GM19193 (cell line): ENCODE measurements at regions not wholly inside any gene's neighbourhood (a gene's known extent, or its start where the extent isn't known, plus 50 kb on each side); places are given as distances from the start of the nearest gene placed in this dataset.

ENCODE experiments used
- POLR2A ChIP-seq: IDR thresholded peaks from 4 replicates; pipeline ENCODE4 v1.6.1; 2011; ENCODE audit not compliant: insufficient read depth, insufficient read length; ENCODE audit errors: extremely low read depth

DNA sequence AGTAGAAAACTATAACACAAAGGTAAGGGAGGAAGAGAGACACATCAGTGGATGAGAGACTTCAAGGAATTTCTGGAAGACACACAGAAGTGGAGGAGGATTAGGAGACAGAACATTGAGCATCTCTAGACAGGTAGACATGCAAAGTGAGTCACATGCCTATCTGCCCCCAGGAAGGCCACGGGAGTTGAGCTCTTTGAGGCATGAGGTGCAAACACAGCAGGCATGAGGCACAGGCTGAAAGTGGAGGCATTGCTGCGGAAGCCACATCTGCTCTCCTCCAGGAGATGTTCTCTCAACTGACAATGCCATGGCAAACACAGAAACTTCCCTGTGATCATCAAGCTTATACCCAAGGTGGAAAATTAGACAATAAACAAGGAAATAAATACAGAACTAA lies 481.6 kb upstream of the MYT1L start:
- TF ChIP-seq POLR2A = no peak

DNA sequence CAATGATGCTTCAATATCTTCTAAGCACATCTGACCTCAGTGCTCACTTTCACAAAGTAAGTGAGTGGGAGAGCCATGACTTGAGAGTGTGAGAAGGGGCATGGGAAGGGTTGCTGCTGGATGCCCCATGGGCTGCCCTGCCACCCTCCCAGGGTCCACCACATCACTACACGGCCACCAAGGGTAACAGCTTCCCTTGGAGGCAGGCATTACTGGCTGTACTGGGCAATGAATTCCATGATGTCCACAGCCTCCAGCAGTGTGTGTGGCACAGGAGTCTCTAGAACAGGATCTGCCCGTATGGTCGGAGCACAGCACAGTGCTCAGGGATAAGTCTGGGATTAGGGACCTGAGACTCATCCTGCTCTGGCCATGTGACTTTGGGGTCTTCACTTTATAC lies 481.0 kb upstream of the MYT1L start:
- TF ChIP-seq POLR2A = no peak

GRCh38 chr2:2810504-2810903 lies 479.4 kb upstream of the MYT1L start:
- no peak for TF ChIP-seq POLR2A

GRCh38 chr2:2809771-2810170 lies 478.7 kb upstream of the MYT1L start:
- TF ChIP-seq POLR2A = no peak

GRCh38 chr2:2808551-2809058 lies 477.5 kb upstream of the MYT1L start:
- no peak for TF ChIP-seq POLR2A

- no peak for TF ChIP-seq POLR2A
Measured at GRCh38 chr2:2806711-2807110, 475.6 kb upstream of the MYT1L start.

DNA sequence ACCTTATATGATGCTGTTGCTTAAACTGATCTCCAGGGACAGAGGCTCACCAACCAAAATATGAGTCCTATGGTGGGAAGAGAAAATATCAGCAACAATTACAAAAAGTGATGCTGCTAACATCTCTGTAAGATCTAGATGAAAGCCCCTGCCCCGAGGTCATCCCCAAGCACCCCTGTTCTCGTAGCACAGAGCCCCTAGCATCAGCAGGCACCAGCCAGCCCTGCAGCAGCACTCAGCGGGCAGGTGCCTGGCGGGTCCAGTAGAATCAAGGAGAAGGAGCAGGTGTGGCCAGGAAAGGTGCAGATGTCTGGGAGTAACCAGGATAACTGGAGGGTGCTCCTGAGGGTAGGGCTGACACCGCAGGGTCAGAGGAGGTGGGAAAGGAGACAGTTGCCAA lies 474.2 kb upstream of the MYT1L start:
- no peak for TF ChIP-seq POLR2A

DNA sequence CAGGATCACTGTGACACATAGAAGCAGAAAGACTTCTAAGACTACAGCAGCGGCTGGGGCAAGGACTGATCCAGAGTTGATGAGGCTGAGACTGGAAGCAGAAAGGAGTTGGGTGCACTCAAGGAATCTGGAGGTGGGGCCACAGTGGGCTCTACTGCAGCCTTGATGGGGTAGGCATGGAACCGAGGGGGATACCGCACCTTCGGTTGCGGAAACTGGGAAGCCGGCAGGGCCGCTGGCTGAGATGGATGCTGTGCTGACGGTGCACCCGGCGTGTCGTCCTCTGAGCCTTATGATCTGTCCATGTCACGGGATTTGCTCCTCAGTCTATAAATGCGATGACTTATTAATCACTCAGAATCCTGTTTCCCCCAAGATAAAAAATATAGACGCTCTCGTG lies 473.5 kb upstream of the MYT1L start:
- TF ChIP-seq POLR2A = no peak

DNA sequence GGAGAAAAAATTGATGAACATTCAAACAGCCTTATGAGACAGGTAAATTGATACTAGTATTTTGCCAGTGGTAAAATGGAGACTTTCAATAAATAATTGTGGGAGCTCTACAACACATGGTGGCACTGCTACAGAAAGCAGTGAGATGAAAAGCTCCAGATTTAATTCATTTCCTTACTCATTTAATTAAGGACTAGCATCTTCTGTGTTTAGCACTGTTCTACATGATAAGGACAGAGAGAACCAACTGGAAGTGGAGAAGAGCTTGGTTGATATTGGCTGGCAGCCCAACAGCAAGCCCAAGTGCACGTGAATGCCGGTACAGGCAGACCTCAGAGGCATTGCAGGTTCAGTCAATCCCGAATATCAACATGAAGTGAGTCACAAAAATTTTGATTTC lies 470.4 kb upstream of the MYT1L start:
- no peak for TF ChIP-seq POLR2A

- TF ChIP-seq POLR2A = no peak
Measured at GRCh38 chr2:2800697-2801096, 469.6 kb upstream of the MYT1L start.

DNA sequence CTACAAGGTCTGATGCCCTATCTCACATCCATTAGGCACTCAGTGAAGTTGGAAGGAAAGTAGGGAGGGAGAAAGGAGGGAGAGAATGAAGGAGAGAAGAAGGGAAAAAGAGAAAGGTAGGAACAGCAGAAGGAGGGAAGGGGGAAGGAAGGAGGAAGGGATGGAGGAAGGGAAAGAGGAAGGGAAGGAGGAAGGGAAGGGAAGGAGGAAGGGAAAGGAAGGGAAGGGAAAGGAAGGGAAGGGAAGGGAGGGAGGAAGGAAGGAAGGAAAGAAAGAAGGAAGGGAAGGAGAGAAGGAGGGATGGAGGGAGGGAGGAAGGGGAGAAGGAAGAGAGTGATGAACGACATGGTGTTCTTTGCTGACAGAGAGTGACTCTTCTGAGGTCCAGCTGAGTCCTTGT lies 468.9 kb upstream of the MYT1L start:
- TF ChIP-seq POLR2A = no peak

- no peak for TF ChIP-seq POLR2A
Measured at GRCh38 chr2:2799151-2799697, 468.1 kb upstream of the MYT1L start.

GRCh38 chr2:2798337-2798736 lies 467.3 kb upstream of the MYT1L start:
- no peak for TF ChIP-seq POLR2A

- no peak for TF ChIP-seq POLR2A
Measured at GRCh38 chr2:2797797-2798196, 466.7 kb upstream of the MYT1L start.

DNA sequence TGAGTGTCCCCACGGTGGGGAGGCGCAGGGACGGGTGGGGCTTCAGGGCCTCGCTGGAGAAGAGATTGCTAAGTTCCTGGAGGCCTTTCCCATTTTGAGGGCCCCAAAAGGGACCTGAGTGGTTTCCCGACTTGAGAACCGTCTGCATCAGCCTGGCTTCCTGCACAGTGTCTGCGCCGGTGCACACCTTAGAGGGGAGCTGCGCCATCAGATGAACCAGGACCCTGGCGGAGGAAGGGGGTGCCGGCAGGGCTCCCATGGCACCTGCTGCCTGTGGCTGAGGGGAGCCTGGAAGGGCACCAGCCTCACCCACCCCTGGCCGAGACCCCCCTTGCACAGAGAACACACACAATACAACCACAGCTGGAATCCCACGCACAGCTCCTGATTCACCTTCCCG lies 465.1 kb upstream of the MYT1L start:
- TF ChIP-seq POLR2A = no peak

- TF ChIP-seq POLR2A = no peak
Measured at GRCh38 chr2:2795438-2796091, 464.5 kb upstream of the MYT1L start.
